ENCODE measurements at regions not wholly inside any gene's neighbourhood (a gene's known extent, or its start where the extent isn't known, plus 50 kb on each side); places are given as distances from the start of the nearest gene placed in this dataset.
"Not testable (repeated sequence)": the region's sequence is repeated elsewhere in the genome, so short reads cannot be mapped to it uniquely, and the experiment has no call there.

DNA sequence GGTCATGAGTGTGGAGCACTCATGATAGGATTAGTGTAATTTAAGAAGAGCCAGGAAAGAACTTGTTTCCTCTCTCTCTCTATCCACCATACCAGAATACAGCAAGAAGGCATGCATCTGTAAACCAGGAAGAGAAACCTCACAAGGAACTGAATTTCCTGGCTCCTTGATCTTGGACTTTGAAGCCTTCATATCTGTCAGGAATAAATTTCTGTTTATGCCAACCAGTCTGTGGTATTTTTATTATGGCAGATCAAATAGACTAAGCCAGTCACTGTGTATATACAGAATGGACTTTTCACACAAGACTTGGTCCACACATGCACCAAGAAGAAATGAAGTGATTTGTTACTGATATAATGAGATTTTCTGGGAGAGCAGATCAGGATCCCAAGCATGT, 930.1 kb upstream of the TMEFF2 start:
- DNase-seq (ENCODE audit: low read depth in 1 of 2, low spot score in 1 of 2) = no peak

DNA sequence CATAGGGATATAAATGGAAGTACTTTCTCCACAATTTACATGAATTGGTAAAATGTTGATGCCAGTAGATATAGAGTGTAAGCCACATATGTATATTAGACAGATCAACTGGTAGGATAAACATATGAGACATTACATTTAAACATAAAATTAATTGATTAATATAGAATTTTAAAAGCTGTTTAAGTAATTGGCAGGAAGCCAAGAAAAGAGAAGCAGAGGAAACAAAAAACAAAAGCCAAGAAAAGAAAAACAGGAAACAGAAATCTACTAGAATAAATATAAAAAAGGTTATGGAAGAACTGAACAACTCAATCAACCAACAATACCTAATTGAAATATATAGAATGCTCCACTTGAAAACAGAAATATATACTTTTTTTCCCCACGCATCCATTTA, 920.1 kb upstream of the TMEFF2 start:
- no peak for DNase-seq (ENCODE audit: low read depth in 1 of 2, low spot score in 1 of 2)

DNA sequence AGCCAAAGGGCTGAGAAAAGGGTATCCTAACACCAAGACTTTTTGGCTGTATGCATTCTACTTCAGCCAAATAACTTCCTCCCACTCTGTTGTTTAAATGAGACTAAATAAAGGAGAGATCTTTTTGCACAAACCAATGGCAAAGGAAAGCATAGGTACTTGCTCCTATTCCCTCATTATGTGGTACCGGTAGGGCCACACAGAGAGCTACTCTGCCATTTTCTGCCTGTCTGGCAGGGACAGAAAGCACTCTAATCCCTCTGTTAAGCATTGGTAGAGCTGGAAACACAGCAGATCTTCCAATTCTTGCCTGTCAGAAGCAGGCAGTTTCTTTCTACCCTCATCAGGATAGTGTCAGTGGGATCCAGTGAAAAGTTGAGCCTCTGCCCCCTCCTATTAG, 918.3 kb upstream of the TMEFF2 start:
- DNase-seq (ENCODE audit: low read depth in 1 of 2, low spot score in 1 of 2) = no peak

DNA sequence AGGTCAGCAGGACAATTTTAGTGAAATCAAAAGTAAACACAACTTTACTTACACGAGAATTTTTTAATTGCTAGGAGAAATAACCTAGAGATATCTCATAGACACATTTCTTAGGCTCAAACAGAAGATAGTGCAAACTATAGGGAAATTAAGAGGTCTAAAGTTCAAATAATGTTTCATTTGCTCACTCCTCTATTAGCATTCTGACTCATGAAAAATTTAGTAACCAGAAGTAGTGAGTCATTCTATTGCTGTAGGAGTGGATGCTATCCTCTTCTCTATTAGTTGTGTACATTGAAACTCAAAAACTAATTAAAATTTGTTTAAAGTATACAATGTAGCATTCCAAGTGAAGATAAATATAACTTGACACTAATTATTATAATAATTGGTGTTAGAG, 908.3 kb upstream of the TMEFF2 start:
- no peak for DNase-seq (ENCODE audit: low read depth in 1 of 2, low spot score in 1 of 2)

DNA sequence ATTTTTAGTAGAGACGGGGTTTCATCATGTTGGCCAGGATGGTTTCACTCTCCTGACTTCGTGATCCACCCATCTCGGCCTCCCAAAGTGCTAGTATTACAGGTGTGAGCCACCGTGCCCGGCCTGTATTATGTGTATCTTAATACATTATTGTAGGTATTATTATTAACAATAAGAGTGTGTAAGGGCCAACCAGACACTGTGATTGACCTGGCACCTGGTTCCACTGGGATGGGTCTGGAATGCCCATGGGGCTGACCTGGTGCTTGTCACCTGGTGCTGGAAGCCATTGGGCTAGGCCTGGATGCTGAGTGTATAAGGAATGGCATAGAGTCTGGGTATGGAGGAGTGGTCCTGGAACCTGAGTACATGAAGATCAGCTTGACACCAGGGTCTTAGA, 906.9 kb upstream of the TMEFF2 start:
- no peak for DNase-seq (ENCODE audit: low read depth in 1 of 2, low spot score in 1 of 2)

DNA sequence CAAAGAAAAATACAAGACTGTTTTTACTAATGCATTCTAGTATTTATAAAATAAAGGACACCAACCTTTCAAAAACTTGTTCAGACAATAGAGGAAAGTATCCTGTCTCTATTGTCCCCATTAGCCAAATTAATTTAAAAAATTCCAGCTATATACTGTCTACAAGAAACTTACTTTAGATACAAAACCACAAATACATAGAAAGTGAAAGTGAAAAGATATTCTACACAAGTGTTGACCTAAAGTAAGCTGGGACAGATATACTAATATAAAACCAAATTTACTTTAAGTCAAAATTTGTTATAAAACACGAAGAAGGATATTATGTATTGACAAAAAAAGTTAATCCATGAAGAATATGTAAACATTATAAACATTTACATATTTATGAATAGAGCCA, 893.3 kb upstream of the TMEFF2 start:
- DNase-seq (ENCODE audit: low read depth in 1 of 2, low spot score in 1 of 2) = no peak

DNA sequence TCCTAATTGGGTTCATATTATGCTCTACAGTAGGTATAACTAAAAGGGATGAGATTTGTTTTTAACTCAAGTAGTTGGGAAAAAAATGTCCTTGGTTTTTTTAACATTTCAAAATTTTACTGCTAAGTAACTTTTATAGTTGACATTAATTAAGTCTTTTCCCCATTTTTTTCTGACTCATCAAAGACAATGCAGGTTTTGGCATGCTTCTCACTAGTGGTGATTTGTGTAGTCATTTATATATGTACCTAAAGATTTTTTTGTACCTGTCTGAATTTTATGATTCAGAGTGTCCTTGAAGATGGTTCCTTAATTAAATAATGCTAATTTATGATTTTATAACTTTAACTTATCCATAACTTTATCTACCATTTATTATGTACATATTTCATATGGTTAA, 882.3 kb upstream of the TMEFF2 start:
- no peak for DNase-seq (ENCODE audit: low read depth in 1 of 2, low spot score in 1 of 2)

DNA sequence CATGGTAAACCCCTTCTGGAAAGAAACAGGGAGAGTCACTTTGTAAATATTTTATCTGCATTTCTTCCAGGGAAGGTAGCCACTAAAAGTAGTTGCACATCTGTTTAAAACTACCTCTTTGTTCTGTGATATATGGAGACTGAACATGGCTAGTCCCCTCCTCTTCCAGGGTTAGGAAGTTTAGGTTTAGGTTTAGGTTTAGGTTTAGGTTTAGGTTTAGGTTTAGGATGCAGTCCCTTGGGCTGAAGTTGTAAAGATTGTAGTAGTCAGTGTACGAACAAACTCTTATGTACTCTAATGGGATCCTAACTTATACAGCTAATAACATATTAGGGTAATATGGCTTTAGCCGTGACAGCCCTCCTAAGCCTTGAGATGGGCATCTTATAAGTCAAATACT, 880.2 kb upstream of the TMEFF2 start:
- DNase-seq (ENCODE audit: low read depth in 1 of 2, low spot score in 1 of 2) = no peak

DNA sequence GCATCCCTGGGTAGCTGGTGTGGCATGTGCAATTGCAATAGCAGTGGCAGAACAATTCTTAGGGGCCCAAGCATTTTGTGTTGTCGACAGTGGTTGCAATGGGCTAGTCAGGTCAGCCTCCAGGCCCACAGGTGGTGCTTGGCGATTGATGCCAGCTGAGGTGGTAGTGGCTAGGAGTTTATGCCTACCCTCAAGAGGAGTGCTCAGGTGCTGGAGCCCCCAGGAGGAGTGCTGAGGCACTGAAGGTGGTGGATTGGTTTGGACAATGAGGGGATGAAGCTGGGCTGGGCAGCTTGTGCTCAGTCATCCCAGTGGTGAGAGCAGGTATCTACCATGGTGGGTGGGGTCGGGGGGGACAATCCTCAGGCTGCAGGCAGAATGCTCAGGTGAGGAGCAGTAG, 877.9 kb upstream of the TMEFF2 start:
- DNase-seq (ENCODE audit: low read depth in 1 of 2, low spot score in 1 of 2) = no peak

DNA sequence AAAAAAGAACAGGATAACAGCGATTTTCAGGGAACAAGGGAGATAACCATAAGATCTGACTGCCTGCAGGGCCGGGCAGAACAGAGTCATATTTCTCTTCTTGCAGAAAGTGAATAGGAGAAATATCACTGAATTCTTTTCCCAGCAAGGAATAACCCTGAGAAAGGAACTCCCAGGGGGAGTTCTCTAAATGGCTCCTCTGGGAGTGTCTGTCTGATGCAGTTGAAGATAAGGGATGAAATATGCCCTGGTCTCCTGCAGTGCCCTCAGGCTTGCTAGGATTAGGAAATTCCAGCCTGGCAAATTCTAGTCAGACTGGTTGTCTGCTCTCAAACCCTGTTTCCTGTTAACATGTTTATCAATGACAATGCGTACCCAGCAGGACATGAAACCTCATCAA, 830.8 kb upstream of the TMEFF2 start:
- DNase-seq (ENCODE audit: low read depth in 1 of 2, low spot score in 1 of 2) = not testable (repeated sequence)

DNA sequence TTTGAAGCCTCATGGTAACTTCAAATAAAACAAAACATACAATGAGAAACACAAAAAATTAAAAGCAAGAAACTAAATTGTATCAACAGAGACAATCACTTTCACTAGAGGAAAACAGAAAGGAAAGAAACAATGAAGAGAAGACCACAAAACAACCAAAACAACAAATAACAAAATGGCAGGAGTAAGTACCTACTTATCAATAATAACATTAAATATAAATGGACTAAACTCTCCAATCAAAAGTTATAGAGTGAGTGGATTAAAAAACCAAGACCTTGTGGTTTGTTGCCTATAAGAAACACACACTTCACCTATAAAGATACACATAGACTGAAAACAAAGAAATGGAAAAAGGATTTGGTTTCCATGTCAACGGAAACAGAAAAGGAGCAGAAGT, 830.1 kb upstream of the TMEFF2 start:
- no peak for DNase-seq (ENCODE audit: low read depth in 1 of 2, low spot score in 1 of 2)

DNA sequence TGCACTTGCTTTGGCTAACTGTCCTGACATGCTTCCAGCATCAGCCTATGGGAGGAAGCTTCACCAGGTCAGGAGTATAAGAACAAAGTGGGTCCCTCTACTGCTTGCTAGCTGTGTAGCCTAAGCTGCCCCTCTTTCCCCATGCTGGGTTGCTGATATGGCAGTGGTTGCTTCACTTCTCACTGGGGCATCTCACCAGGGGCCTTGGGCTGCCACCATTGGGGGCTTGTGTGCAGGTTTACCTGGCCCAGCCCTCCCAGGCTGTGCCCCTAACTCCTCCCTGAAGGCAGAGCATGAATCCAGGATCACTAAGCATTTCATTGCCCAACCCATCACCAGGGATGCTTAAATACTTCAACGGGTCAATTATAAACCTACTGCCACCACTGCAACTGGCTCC, 817.1 kb upstream of the TMEFF2 start:
- no peak for DNase-seq (ENCODE audit: low read depth in 1 of 2, low spot score in 1 of 2)

DNA sequence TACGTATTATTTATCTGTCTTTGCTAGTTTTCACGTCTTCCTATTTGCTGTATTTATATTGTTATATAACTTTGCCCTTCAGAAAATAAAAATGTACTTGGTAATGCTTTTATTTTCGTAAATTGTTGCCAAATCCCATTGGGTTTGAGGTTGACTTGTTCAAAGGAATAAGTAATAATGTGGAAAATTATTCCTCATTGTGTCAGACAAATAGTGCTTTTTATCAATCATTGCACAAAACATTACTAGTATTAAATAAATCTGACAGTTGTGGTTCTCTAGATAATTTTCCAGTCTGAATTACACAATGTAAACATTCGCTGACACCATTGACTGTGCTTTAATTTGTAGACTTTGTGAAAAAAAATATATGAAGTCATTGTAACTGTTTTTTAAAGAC, 798.3 kb upstream of the TMEFF2 start:
- DNase-seq (ENCODE audit: low read depth in 1 of 2, low spot score in 1 of 2) = no peak

DNA sequence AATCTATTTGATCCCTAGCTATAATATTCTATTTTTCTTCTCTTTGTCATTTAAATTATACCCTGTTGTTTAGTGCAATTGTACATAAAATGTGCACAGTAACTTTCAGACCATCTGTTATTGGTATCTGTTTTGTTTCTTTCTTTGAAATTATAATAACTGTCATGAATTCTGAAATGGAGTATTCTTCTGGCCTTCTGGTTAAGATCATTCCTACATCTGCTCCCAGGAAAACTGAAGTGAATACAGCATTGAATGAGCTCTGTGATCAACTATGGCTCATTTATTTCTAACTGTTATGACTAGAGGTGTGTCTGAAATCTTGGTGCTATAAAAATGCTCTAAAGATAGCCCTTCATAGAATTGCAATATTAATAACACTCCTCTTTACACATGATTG, 788.4 kb upstream of the TMEFF2 start:
- no peak for DNase-seq (ENCODE audit: low read depth in 1 of 2, low spot score in 1 of 2)

DNA sequence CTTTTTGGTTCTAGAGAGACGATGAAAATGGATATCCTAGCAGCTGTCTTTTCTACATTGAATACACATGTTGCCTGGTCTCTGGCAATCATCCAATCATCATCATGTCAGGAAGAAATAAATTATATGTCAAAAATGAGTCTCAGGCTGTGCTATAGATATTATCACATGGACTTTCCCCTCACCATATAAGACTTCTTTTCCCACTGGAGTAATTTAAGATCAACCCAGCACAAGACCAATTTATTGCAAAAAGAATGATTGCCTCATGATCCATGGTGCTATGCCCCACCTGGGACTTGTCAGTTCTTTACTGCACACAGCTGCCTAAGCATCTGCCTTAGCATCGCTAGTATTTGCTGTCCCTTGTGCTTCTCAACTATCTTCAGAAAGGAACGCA, 783.7 kb upstream of the TMEFF2 start:
- no peak for DNase-seq (ENCODE audit: low read depth in 1 of 2, low spot score in 1 of 2)

DNA sequence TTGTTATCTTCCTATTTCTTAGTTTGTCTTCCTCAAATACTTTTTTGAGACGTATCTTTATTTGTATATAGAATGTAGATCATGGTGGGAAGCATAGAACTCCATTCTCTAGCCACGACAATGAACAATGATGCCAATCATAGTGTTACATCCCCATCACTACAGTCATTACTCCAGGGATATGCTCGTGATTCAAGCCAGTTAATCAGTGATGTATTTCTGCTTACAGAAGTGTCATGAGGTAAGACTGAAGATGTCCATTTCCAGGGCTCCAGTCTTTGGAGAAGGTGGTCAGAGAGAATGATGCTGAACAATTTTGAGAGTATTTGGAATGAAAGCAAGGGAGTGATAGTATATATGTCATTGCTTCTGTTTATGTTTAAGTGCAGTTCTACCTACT, 777.2 kb upstream of the TMEFF2 start:
- DNase-seq (ENCODE audit: low read depth in 1 of 2, low spot score in 1 of 2) = no peak

DNA sequence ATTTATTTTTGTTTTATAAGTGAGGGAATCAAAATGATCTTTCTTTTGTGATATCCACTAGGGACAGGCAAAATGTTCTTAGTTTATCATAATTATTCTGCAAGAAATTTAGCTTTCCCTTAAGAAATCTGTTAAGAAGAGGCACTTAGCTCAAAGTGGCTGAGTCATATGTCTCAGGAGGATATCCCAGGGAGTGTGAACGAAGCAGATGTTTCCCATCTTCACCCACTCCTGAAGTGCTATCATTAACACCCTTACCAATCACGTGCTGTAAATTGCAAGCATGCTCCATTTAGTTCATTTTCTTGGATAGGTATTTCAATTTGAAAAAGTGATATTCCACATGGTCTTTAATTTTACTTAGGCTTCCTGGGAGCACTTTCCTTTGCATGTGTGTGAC, 774.3 kb upstream of the TMEFF2 start:
- no peak for DNase-seq (ENCODE audit: low read depth in 1 of 2, low spot score in 1 of 2)

DNA sequence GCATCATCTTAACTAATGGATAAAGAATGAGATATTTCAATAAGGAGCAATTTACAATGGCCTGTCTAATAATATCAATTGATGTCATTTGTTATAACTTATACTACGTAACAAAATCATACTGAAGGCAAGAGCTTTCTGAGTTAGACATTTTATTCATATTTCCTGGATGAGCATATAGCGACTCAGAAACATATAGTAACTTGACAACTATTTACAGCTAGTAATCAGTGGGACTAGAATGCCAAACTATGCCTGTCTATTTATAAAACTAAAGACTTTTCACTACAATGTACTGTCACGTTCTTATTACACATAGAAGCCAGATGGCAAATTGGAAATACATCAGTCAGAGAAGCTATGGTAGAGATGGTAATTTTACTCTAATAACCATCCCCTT, 766.2 kb upstream of the TMEFF2 start:
- DNase-seq (ENCODE audit: low read depth in 1 of 2, low spot score in 1 of 2) = no peak

DNA sequence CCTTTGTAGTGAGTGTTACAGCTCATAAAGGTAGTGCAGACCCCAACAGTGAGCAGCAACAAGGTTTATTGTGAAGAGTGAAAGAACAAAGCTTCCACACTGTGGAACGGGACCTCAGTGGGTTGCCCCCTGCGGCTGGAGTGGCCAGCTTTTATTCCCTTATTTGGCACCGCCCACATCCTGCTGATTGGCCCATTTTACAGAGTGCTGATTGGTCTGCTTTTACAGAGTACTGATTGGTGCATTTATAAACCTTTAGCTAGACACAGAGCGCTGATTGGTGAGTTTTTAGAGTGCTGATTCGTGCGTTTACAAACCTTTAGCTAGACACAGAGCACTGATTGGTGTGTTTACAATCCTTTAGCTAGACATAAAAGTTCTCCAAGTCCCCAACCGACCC, 763.9 kb upstream of the TMEFF2 start:
- DNase-seq (ENCODE audit: low read depth in 1 of 2, low spot score in 1 of 2) = not testable (repeated sequence)

DNA sequence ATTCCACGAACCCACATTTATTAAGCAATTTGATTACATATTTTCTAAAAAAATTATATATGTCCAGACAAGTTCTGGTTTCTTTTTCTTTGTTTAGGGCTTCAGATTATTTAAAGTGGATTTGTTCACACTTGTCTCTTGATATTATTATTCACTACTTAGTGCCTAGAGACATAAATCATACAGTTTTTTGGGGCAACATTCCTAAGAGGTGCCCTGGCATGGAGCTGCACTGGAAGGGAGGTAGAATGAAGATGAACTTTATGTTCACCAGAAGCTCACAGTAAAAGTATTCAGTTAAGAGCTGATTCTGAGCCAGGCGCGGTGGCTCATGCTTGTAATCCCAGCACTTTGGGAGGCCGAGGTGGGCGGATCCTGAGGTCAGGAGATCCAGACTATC, 762.7 kb upstream of the TMEFF2 start:
- no peak for DNase-seq (ENCODE audit: low read depth in 1 of 2, low spot score in 1 of 2)

DNA sequence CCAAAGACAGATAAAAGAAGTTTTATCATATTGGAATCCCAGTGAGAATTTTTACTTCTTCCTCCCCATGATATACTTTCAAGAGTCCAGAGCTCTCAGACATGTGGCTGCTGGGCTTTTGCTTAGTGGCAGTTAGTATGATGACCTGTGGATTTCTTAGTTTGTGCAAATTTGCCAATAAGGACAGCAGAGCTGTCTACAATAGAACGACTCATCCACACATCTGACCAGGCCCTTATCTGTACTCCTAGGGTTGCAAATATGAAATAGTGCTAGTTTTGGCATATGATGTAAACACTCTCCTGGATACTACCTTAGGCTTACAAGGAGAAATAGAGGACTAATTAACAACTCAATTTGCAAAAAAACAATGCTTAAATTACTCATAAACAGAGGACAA, 758.4 kb upstream of the TMEFF2 start:
- DNase-seq (ENCODE audit: low read depth in 1 of 2, low spot score in 1 of 2) = no peak

DNA sequence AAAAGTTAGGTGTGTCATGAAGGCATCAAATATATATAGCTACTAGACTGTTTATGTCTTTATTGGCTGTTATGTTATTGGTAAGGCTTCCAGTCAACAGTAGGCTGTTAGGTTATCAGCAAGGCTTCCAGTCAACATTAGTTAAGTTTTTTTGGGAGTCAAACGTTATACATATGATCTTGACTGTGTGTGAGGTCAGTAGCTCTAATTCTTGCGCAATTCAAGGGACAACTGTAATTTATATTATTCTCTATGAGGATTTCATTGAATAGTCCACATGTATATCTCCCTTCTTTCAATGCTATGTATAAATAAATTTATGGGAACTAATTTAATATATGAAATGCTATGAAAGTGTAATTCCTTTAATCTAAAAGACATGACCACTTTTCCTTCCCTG, 757.5 kb upstream of the TMEFF2 start:
- DNase-seq (ENCODE audit: low read depth in 1 of 2, low spot score in 1 of 2) = no peak

DNA sequence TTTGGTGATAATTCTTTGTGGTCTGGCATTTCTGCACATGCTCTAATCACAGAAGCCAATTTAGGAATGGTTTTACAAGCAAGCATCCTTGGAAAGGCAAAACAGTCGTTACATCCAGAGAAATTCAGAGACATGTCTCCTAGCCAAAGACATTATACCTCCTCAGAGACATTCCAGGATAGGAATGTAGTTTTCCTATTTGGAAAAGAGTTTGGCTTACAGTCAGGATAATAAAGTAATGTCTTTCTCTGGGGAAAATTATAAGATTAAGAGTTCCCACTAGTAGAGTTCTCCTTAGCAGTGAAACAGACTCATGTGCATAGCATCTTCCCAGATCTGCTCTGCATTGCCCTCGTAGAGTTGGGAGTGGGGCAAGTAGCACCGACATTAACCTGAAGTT, 753.6 kb upstream of the TMEFF2 start:
- no peak for DNase-seq (ENCODE audit: low read depth in 1 of 2, low spot score in 1 of 2)

DNA sequence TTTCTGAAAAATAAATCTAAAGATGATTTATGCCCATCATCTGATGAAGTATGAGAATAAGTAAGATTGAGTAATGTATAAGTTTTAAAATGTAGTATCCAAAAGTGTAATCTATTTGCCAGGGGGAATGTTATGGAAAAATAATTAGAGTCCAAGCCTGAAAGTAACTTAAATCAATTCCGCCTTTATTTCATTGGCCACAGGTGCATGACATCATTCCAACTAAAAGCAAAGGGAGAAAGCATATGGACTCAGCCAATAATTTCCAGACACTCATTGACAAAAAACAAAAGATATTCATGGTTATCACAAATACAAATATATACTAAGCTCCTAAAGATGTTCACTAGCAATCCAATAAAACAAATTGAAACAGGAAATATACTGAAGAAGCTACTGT, 752.6 kb upstream of the TMEFF2 start:
- no peak for DNase-seq (ENCODE audit: low read depth in 1 of 2, low spot score in 1 of 2)
